Left lung (tissue), 4 donors: ENCODE measurements at regions not wholly inside any gene's neighbourhood (a gene's known extent, or its start where the extent isn't known, plus 50 kb on each side); places are given as distances from the start of the nearest gene placed in this dataset.

Experiments
- ATAC-seq: fragments of 200-7000 bp; cut with Tn5 transposase; one replicate; pipeline ENCODE4 v1.9.1; 2020; ENCODE audit warnings: moderate library complexity
- DNase-seq, 4 donors: peaks; one replicate each; pipeline ENCODE4 v3.0.0-alpha.2; 2013 to 2020
- H3K27ac ChIP-seq, 2 donors: fragments of 200-600 bp; sonication (generic) in 1 of 2; one replicate each; pipeline versions ENCODE4 v1.5.0 to v1.8.0; 2020 to 2021
- H3K27me3 ChIP-seq, 2 donors: fragments of 200-600 bp; sonication (generic) in 1 of 2; one replicate each; pipeline versions ENCODE4 v1.5.0 to v1.8.0; 2020 to 2021
- H3K36me3 ChIP-seq, 2 donors: fragments of 200-600 bp; sonication (generic) in 1 of 2; one replicate each; pipeline versions ENCODE4 v1.5.0 to v1.8.0; 2020 to 2021
- H3K4me1 ChIP-seq, 2 donors: fragments of 200-600 bp; one replicate each; pipeline ENCODE4 v1.8.0; 2021
- H3K4me3 ChIP-seq, 2 donors: fragments of 200-600 bp; sonication (generic) in 1 of 2; one replicate each; pipeline versions ENCODE4 v1.5.0 to v1.8.0; 2020 to 2021; ENCODE audit warnings: mild to moderate bottlenecking in 1 of 2
- H3K9me3 ChIP-seq, 2 donors: fragments of 200-600 bp; sonication (generic) in 1 of 2; one replicate each; pipeline versions ENCODE4 v1.5.0 to v1.8.0; 2020 to 2021
- CTCF ChIP-seq, 2 donors: fragments of 200-600 bp; sonication (generic) in 1 of 2; IDR thresholded peaks; one replicate each; pipeline versions ENCODE4 v1.5.0 to v1.8.0; 2021; ENCODE audit warnings: antibody characterized with exemption in 2 of 2
- intact Hi-C, 2 donors: fragments of 100-400 bp; cut with DNase I; formaldehyde crosslinking; loops; one replicate each; pipeline versions ENCODE4 v1.11.2 to v1.14.2; 2022
- donor health status: DM: no; HTN: yes; CAD: no.
- donor health status: DM: no; HTN: no; CAD: no.

- Histone ChIP-seq H3K4me3 (no peak overlapping the region), H3K9me3 (no peaks in the 10 kb centered on the region), H3K36me3 (no peaks in the 10 kb centered on the region), H3K27me3 (peaks cover 0 to 21% of the 10 kb centered on the region in 2 donors), H3K27ac (no peak overlapping the region), H3K4me1 (no peaks in the 10 kb centered on the region)
- ATAC-seq: no peak
- DNase-seq: no peak
- TF ChIP-seq CTCF (IDR thresholded peaks at IDR 0.05): no peak
- intact Hi-C loops: no loop called here
Observed at GRCh38 chr13:112236539-112237197, 139.5 kb upstream of the SPACA7 start.

GRCh38 chr13:112238436-112238995 is 137.6 kb upstream of the SPACA7 start:
- intact Hi-C loops: no loop called here
- Histone ChIP-seq H3K9me3 (no peaks in the 10 kb centered on the region), H3K4me1 (no peaks in the 10 kb centered on the region), H3K36me3 (no peaks in the 10 kb centered on the region), H3K27me3 (peaks cover 0 to 21% of the 10 kb centered on the region in 2 donors), H3K4me3 (no peak overlapping the region), H3K27ac (no peak overlapping the region)
- ATAC-seq (no peak), DNase-seq (no peak)
- no peak for TF ChIP-seq CTCF (IDR thresholded peaks at IDR 0.05)

- DNase-seq: no peak
- Histone ChIP-seq H3K4me3 (no peak overlapping the region), H3K4me1 (no peaks in the 10 kb centered on the region), H3K27me3 (peaks cover 0 to 19% of the 10 kb centered on the region in 2 donors), H3K9me3 (no peaks in the 10 kb centered on the region), H3K27ac (no peak overlapping the region), H3K36me3 (no peaks in the 10 kb centered on the region)
- intact Hi-C loops: no loop called here
- ATAC-seq: no peak
- TF ChIP-seq CTCF (IDR thresholded peaks at IDR 0.05): no peak
Observed at GRCh38 chr13:112240076-112240475, 136.1 kb upstream of the SPACA7 start.

- H3K27me3 ChIP-seq: peaks cover 0 to 20% of the 10 kb centered on the region in 2 donors
- intact Hi-C loops: no loop called here
- H3K4me3 ChIP-seq: no peak overlapping the region
- no peaks in the 10 kb centered on the region for H3K4me1 ChIP-seq
- H3K9me3 ChIP-seq: no peaks in the 10 kb centered on the region
- DNase-seq (no peak), ATAC-seq (no peak)
- H3K36me3 ChIP-seq: no peaks in the 10 kb centered on the region
- TF ChIP-seq CTCF (IDR thresholded peaks at IDR 0.05): no peak
- H3K27ac ChIP-seq: no peak overlapping the region
Observed at GRCh38 chr13:112241288-112241687, 134.9 kb upstream of the SPACA7 start.

- no peaks in the 10 kb centered on the region for H3K4me1 ChIP-seq
- TF ChIP-seq CTCF (IDR thresholded peaks at IDR 0.05): no peak
- H3K36me3 ChIP-seq: no peaks in the 10 kb centered on the region
- H3K27ac ChIP-seq: no peak overlapping the region
- H3K27me3 ChIP-seq: peaks cover 0 to 17% of the 10 kb centered on the region in 2 donors
- no peaks in the 10 kb centered on the region for H3K9me3 ChIP-seq
- intact Hi-C loops: no loop called here
- DNase-seq: no peak
- ATAC-seq: no peak
- no peak overlapping the region for H3K4me3 ChIP-seq
Observed at GRCh38 chr13:112242777-112243176, 133.4 kb upstream of the SPACA7 start.
